ENCODE measurements at regions not wholly inside any gene's neighbourhood (a gene's known extent, or its start where the extent isn't known, plus 50 kb on each side); places are given as distances from the start of the nearest gene placed in this dataset.
"Not testable (repeated sequence)": the region's sequence is repeated elsewhere in the genome, so short reads cannot be mapped to it uniquely, and the experiment has no call there.

DNA sequence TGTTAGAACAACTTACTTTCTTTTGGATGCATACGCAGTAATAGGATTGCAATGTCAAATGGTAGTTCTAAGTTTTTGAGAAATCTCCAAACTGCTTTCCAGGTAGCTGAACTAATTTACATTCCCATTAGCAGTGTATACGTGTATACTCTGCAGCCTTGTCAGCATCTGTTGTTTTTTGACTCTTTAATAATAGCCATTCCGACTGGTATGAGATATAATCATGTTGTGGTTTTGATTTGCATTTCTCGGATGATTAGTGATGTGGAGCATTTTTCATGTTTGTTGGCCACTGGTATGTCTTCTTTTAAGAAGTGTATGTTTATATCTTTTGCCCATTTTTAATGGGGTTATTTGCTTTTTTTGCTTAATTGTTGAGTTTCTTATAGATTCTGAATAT, 76.9 kb upstream of the HNRNPA1L2 start:
- H3K27ac ChIP-seq; H3K27me3 ChIP-seq; DNase-seq; H3K4me1 ChIP-seq; H3K4me3 ChIP-seq; ATAC-seq (ENCODE audit: low FRiP score in 2 of 2); H3K9me3 ChIP-seq; H3K36me3 ChIP-seq: not testable (repeated sequence)
- WGBS, 2 donors, result 83% methylated on average over 4 of the region's 4 CpGs

DNA sequence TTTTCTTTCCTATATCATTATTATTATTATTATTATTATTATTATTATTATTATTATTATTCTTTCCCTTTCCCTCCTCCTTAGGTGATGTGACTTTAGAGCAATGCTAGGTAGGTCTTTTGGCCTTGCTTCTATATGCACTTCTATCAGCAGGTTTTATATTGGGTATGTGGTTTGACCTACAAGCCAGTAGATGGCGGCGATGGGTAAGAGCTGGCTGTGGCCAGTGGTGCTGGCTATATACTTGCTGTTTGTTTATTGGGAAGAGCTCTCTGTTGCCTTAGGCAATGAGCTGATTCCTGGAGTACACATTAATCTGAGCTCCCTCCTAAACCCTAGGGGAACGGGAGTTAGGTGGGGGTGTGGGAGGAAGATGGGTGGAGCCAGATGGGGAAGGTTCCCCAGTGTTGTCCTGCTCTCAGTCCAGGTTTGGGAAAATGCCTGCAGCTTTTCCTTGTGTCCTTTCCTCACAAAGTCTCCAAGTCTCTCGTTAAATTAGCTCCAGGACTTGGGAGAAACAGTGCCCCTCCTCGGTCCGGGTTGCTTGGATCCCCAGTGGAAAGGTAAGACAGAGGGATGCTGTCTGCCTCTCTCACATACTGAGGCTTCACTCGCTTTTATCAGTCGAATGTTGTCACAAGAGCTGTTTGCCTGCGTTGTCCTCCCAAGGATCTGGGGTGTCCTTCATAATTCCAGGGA, 72.2 kb upstream of the HNRNPA1L2 start:
- WGBS, 2 donors, result 0 to 24% methylated on average over 3 of the region's 9 CpGs
- H3K4me3 ChIP-seq, H3K27ac ChIP-seq, H3K27me3 ChIP-seq, H3K36me3 ChIP-seq, H3K4me1 ChIP-seq, DNase-seq, H3K9me3 ChIP-seq: not testable (repeated sequence)
- TF ChIP-seq, protein P1, sequence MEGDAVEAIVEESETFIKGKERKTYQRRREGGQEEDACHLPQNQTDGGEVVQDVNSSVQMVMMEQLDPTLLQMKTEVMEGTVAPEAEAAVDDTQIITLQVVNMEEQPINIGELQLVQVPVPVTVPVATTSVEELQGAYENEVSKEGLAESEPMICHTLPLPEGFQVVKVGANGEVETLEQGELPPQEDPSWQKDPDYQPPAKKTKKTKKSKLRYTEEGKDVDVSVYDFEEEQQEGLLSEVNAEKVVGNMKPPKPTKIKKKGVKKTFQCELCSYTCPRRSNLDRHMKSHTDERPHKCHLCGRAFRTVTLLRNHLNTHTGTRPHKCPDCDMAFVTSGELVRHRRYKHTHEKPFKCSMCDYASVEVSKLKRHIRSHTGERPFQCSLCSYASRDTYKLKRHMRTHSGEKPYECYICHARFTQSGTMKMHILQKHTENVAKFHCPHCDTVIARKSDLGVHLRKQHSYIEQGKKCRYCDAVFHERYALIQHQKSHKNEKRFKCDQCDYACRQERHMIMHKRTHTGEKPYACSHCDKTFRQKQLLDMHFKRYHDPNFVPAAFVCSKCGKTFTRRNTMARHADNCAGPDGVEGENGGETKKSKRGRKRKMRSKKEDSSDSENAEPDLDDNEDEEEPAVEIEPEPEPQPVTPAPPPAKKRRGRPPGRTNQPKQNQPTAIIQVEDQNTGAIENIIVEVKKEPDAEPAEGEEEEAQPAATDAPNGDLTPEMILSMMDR (IDR thresholded peaks at IDR 0.05), result peak in 2 of 6 experiments; percentile 26 to 31
- peak; percentile 71 to 94 for ATAC-seq (ENCODE audit: low FRiP score in 2 of 2)

DNA sequence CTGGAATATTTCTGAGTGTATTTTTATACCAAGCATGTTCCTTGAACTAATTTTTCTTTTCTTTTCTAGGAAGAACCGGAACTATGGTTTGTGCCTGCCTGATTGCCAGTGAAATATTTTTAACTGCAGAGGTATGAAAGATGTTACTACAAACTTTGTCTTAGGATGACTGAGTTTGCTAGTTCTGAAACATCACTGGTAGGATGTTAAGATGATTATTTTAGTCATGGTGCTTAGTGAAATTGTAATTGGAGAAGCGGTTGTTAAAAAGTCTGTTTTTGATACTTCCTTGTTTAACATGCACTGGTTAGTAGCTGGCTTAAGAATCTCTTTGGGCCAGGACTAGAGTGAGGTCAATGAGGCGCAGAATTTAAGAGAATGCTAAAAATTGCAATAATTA, 71.1 kb upstream of the HNRNPA1L2 start:
- H3K9me3 ChIP-seq; ATAC-seq (ENCODE audit: low FRiP score in 2 of 2); H3K27ac ChIP-seq; DNase-seq; H3K36me3 ChIP-seq; H3K27me3 ChIP-seq; H3K4me1 ChIP-seq; H3K4me3 ChIP-seq: not testable (repeated sequence)
- WGBS, 2 donors, result 89 to 100% methylated on average over 3 of the region's 3 CpGs

DNA sequence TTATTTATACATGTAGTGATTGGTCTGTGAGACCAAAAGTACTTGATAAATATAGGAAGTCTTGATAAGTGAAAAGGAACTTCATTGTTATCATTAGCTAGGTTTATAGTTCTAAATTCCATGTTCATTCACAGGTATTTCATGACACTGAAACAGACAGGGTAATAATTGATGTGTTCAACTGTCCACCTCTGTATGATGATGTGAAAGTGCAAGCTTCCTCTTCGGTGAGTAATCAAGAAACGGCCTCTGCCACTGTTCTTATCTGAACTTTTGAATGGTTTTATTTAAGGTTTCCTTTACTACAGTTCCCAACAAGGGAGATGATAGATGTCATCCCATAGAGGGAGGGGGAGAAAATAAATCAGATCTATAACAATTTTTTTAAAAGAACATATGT, 59.3 kb upstream of the HNRNPA1L2 start:
- H3K9me3 ChIP-seq; H3K27ac ChIP-seq; DNase-seq; ATAC-seq (ENCODE audit: low FRiP score in 2 of 2); H3K36me3 ChIP-seq; H3K4me3 ChIP-seq; H3K27me3 ChIP-seq; H3K4me1 ChIP-seq: not testable (repeated sequence)
- 35 to 52% methylated on average over 2 of the region's 2 CpGs for WGBS, 2 donors
